ENCODE measurements at regions not wholly inside any gene's neighbourhood (a gene's known extent, or its start where the extent isn't known, plus 50 kb on each side); places are given as distances from the start of the nearest gene placed in this dataset.

GRCh38 chr7:67817481-67817880 lies 820.8 kb downstream of the TYW1 start:
- H3K36me3 ChIP-seq: no peaks in the 10 kb centered on the region
- intact Hi-C loops (cut with DNase I; ENCODE audit: low total_unique reads): no loop called here
- H3K4me1 ChIP-seq: no peaks in the 10 kb centered on the region
- TF ChIP-seq CTCF (IDR thresholded peaks at IDR 0.05): no peak
- H3K27me3 ChIP-seq: no peaks in the 10 kb centered on the region
- H3K27ac ChIP-seq: no peak overlapping the region
- H3K9me3 ChIP-seq: no peaks in the 10 kb centered on the region
- H3K4me3 ChIP-seq: no peak overlapping the region
- DNase-seq: no peak

- no peak for TF ChIP-seq CTCF (IDR thresholded peaks at IDR 0.05)
- no peak overlapping the region for H3K4me3 ChIP-seq
- H3K27me3 ChIP-seq: no peaks in the 10 kb centered on the region
- H3K4me1 ChIP-seq: no peaks in the 10 kb centered on the region
- intact Hi-C loops (cut with DNase I; ENCODE audit: low total_unique reads): no loop called here
- H3K36me3 ChIP-seq: no peaks in the 10 kb centered on the region
- no peak for DNase-seq
- no peaks in the 10 kb centered on the region for H3K9me3 ChIP-seq
- H3K27ac ChIP-seq: no peak overlapping the region
Measured at GRCh38 chr7:67821116-67821515, 824.5 kb downstream of the TYW1 start.

GRCh38 chr7:67823345-67823744 lies 826.7 kb downstream of the TYW1 start:
- TF ChIP-seq CTCF (IDR thresholded peaks at IDR 0.05): no peak
- no peaks in the 10 kb centered on the region for H3K27me3 ChIP-seq
- H3K4me3 ChIP-seq: no peak overlapping the region
- no peak overlapping the region for H3K27ac ChIP-seq
- H3K9me3 ChIP-seq: no peaks in the 10 kb centered on the region
- H3K4me1 ChIP-seq: no peaks in the 10 kb centered on the region
- intact Hi-C loops (cut with DNase I; ENCODE audit: low total_unique reads): no loop called here
- no peak for DNase-seq
- no peaks in the 10 kb centered on the region for H3K36me3 ChIP-seq

- DNase-seq: no peak
- no peak for TF ChIP-seq CTCF (IDR thresholded peaks at IDR 0.05)
- H3K27ac ChIP-seq: no peak overlapping the region
Measured at GRCh38 chr7:67825356-67825755, 828.7 kb downstream of the TYW1 start.

GRCh38 chr7:67841896-67842295 lies 845.3 kb downstream of the TYW1 start:
- DNase-seq: no peak
- Histone ChIP-seq H3K9me3 (peaks cover 0 to 7% (median 5%) of the 10 kb centered on the region in 3 donors), H3K4me3 (no peak overlapping the region), H3K36me3 (no peaks in the 10 kb centered on the region), H3K27ac (no peak overlapping the region), H3K4me1 (no peaks in the 10 kb centered on the region), H3K27me3 (no peaks in the 10 kb centered on the region)
- intact Hi-C loops (cut with DNase I; ENCODE audit: low total_unique reads): no loop called here
- TF ChIP-seq CTCF (IDR thresholded peaks at IDR 0.05): no peak

More at GRCh38 chr7:67825356-67825755, 828.7 kb downstream of the TYW1 start:
- intact Hi-C loops (cut with DNase I; ENCODE audit: low total_unique reads): no loop called here
- Histone ChIP-seq H3K36me3 (no peaks in the 10 kb centered on the region), H3K9me3 (no peaks in the 10 kb centered on the region), H3K4me3 (no peak overlapping the region), H3K27me3 (no peaks in the 10 kb centered on the region), H3K4me1 (no peaks in the 10 kb centered on the region)

DNA sequence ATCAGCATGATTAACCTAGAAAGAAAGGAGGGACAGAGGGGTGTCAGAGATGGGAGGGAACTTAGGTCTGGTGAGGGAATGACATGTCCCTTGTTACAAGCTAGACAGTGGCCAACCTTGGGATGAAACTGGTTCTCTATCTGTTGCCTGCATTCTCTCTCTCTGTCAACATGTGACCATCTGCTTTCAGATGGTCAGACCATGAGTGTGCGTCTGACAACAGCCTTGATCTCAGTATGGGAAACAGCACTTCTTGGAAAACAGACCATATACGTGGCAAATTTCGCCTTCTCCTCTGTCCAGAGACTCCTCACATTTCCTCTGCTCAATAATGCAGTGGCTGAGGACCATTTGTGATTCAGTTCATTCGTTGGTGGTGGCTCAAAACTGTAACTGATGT lies 845.9 kb downstream of the TYW1 start:
- intact Hi-C loops (cut with DNase I; ENCODE audit: low total_unique reads): no loop called here
- H3K27me3 ChIP-seq: no peaks in the 10 kb centered on the region
- no peaks in the 10 kb centered on the region for H3K4me1 ChIP-seq
- H3K36me3 ChIP-seq: no peaks in the 10 kb centered on the region
- H3K4me3 ChIP-seq: no peak overlapping the region
- peaks cover 0 to 7% (median 5%) of the 10 kb centered on the region in 3 donors for H3K9me3 ChIP-seq
- no peak for TF ChIP-seq CTCF (IDR thresholded peaks at IDR 0.05)
- no peak overlapping the region for H3K27ac ChIP-seq
- DNase-seq: no peak
